HG03135 (cell line): ENCODE measurements at regions not wholly inside any gene's neighbourhood (a gene's known extent, or its start where the extent isn't known, plus 50 kb on each side); places are given as distances from the start of the nearest gene placed in this dataset.

Experiments
- ATAC-seq: cut with Tn5 transposase; IDR thresholded peaks from one replicate; pipeline ENCODE4 v1.9.1; 2021; ENCODE audit warnings: mild to moderate bottlenecking, moderate library complexity; ENCODE audit not compliant: unreplicated experiment

- no peak for ATAC-seq
These were observed 824.1 kb upstream of the IGFBP3 start for GRCh38 chr7:46744957-46745706.

- no peak for ATAC-seq
These were observed 821.5 kb upstream of the IGFBP3 start for GRCh38 chr7:46742601-46743000.

- no peak for ATAC-seq
These were observed 821.0 kb upstream of the IGFBP3 start for GRCh38 chr7:46741938-46742540.

GRCh38 chr7:46741181-46741580, 820.1 kb upstream of the IGFBP3 start:
- ATAC-seq, result no peak

GRCh38 chr7:46739518-46740234, 818.6 kb upstream of the IGFBP3 start:
- ATAC-seq, result no peak

- ATAC-seq, result no peak
These were observed 817.7 kb upstream of the IGFBP3 start for GRCh38 chr7:46738796-46739195.

GRCh38 chr7:46738165-46738564, 817.1 kb upstream of the IGFBP3 start:
- ATAC-seq, result no peak

- ATAC-seq, result no peak
These were observed 804.8 kb upstream of the IGFBP3 start for GRCh38 chr7:46725838-46726237.

GRCh38 chr7:46725136-46725535, 804.1 kb upstream of the IGFBP3 start:
- ATAC-seq, result no peak

- ATAC-seq, result no peak
These were observed 802.7 kb upstream of the IGFBP3 start for GRCh38 chr7:46723742-46724141.

- no peak for ATAC-seq
These were observed 801.9 kb upstream of the IGFBP3 start for GRCh38 chr7:46723003-46723402.

GRCh38 chr7:46720761-46721160, 799.7 kb upstream of the IGFBP3 start:
- ATAC-seq, result no peak

GRCh38 chr7:46719616-46720015, 798.5 kb upstream of the IGFBP3 start:
- ATAC-seq, result no peak

- ATAC-seq, result no peak
These were observed 795.9 kb upstream of the IGFBP3 start for GRCh38 chr7:46716926-46717325.

GRCh38 chr7:46715579-46715978, 794.5 kb upstream of the IGFBP3 start:
- ATAC-seq, result no peak

- ATAC-seq, result no peak
These were observed 793.8 kb upstream of the IGFBP3 start for GRCh38 chr7:46714904-46715303.

- no peak for ATAC-seq
These were observed 793.0 kb upstream of the IGFBP3 start for GRCh38 chr7:46713868-46714596.

GRCh38 chr7:46710927-46711326, 789.9 kb upstream of the IGFBP3 start:
- ATAC-seq, result no peak

GRCh38 chr7:46707973-46708372, 786.9 kb upstream of the IGFBP3 start:
- ATAC-seq, result no peak

GRCh38 chr7:46705386-46706255, 784.5 kb upstream of the IGFBP3 start:
- ATAC-seq, result no peak
